CD4-positive, alpha-beta T cell (primary cell): ENCODE measurements at regions not wholly inside any gene's neighbourhood (a gene's known extent, or its start where the extent isn't known, plus 50 kb on each side); places are given as distances from the start of the nearest gene placed in this dataset.

Experiments
- ATAC-seq: fragments of 200-7000 bp; cut with Tn5 transposase; one replicate; pipeline ENCODE4 v1.10.0; 2022; ENCODE audit warnings: mild to moderate bottlenecking; ENCODE audit not compliant: poor library complexity
- CTCF ChIA-PET: fragments of 350-600 bp; sonication (Branson Sonifier 250); formaldehyde crosslinking; loops from one replicate; lab custom pipeline; 2021; ENCODE audit warnings: antibody characterized with exemption, inconsistent platforms; lab: Charles Lee
- POLR2A ChIA-PET: fragments of 350-600 bp; sonication (Branson Sonifier 250); formaldehyde crosslinking; loops from one replicate; lab custom pipeline; 2021; ENCODE audit warnings: antibody characterized with exemption, inconsistent platforms; lab: Charles Lee
- DNase-seq, 14 experiments: peaks; one replicate each; pipeline ENCODE4 v3.0.0-alpha.2; 2013 to 2020; ENCODE audit warnings: mixed read lengths in 2 of 14
- H3K27ac ChIP-seq, 2 donors: one replicate each; pipeline versions ENCODE4 v1.5.1 to v1.7.0; 2013; ENCODE audit warnings: low read length in 2 of 2, low read depth in 1 of 2, mild to moderate bottlenecking in 1 of 2
- H3K27me3 ChIP-seq, 2 experiments: 1 replicate in 1 of 2; 2 replicates in 1 of 2; pipeline versions ENCODE4 v1.6.1 to v1.7.0; 2013; ENCODE audit warnings: low read length in 2 of 2, control low read depth in 1 of 2, mild to moderate bottlenecking in 1 of 2, moderate library complexity in 1 of 2; ENCODE audit not compliant: insufficient read depth in 2 of 2, control insufficient read depth in 1 of 2
- H3K36me3 ChIP-seq: one replicate; pipeline ENCODE4 v1.6.1; 2013; ENCODE audit warnings: low read length, control low read depth; ENCODE audit not compliant: insufficient read depth
- H3K4me1 ChIP-seq: one replicate; pipeline ENCODE4 v1.6.1; 2013; ENCODE audit warnings: low read length, control low read depth; ENCODE audit not compliant: insufficient read depth
- H3K4me3 ChIP-seq: one replicate; pipeline ENCODE4 v1.5.1; 2013; ENCODE audit warnings: mild to moderate bottlenecking, low read length, moderate library complexity
- H3K9me3 ChIP-seq, 2 experiments: 1 replicate in 1 of 2; 2 replicates in 1 of 2; pipeline versions ENCODE4 v1.6.1 to v1.7.0; 2013; ENCODE audit warnings: low read length in 2 of 2, mild to moderate bottlenecking in 2 of 2, control low read depth in 1 of 2, moderate library complexity in 1 of 2; ENCODE audit not compliant: control insufficient read depth in 1 of 2, insufficient read depth in 1 of 2
- H3K27ac Mint-ChIP-seq: one replicate; pipeline ENCODE4 v1.8.0; 2020; ENCODE audit warnings: mixed read lengths
- H3K27me3 Mint-ChIP-seq: one replicate; pipeline ENCODE4 v1.8.0; 2021; ENCODE audit warnings: mixed read lengths
- H3K36me3 Mint-ChIP-seq: one replicate; pipeline ENCODE4 v1.8.0; 2021; ENCODE audit warnings: low read depth, mixed read lengths
- H3K4me1 Mint-ChIP-seq: one replicate; pipeline ENCODE4 v1.8.0; 2021; ENCODE audit warnings: low read depth, mixed read lengths
- H3K4me3 Mint-ChIP-seq: one replicate; pipeline ENCODE4 v1.8.0; 2020; ENCODE audit warnings: mild to moderate bottlenecking, mixed read lengths
- H3K9me3 Mint-ChIP-seq: one replicate; pipeline ENCODE4 v1.8.0; 2020; ENCODE audit warnings: mixed read lengths
- intact Hi-C, 2 experiments: fragments of 100-400 bp; cut with DNase I in 1 of 2; cut with micrococcal nuclease in 1 of 2; formaldehyde crosslinking; loops; one replicate each; pipeline versions ENCODE4 v1.15.1 to v1.9.0; 2023 to 2025; cut with DNase I, micrococcal nuclease
- TF ChIP-seq, protein P1 (sequence below): fragments of 200-600 bp; IDR thresholded peaks from one replicate; pipeline ENCODE4 v1.8.0; 2022; ENCODE audit warnings: antibody characterized with exemption, mild to moderate bottlenecking

DNA sequence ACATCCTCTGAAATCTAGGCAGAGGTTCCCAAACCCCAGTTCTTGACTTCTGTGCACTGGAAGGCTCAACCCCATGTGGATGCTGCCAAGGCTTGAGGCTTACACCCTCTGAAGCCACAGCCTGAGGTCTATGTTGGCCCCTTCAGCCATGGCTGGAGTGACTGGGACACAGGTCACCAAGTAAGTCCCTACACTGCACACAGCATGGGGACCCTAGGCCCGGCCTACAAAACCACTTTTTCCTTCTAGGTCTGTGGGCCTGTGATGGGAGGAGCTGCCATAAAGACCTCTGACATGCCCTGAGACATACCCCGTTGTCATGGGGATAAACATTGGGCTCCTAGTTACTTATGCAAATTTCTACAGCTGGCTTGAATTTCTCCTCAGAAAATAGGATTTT is 418.8 kb upstream of the CCNH start:
- ATAC-seq (no peak), DNase-seq (no peak)
- CTCF ChIA-PET = no interaction called here
- no peaks in the 10 kb centered on the region for H3K4me1 Mint-ChIP-seq
- H3K9me3 ChIP-seq = peaks cover 6% of the 10 kb centered on the region in 2 experiments
- intact Hi-C loops = no loop called here
- H3K27me3 ChIP-seq = no peaks in the 10 kb centered on the region
- no peaks in the 10 kb centered on the region for H3K4me1 ChIP-seq
- H3K36me3 Mint-ChIP-seq = no peaks in the 10 kb centered on the region
- POLR2A ChIA-PET = no interaction called here
- no peak overlapping the region for H3K27ac ChIP-seq
- TF ChIP-seq, protein P1, sequence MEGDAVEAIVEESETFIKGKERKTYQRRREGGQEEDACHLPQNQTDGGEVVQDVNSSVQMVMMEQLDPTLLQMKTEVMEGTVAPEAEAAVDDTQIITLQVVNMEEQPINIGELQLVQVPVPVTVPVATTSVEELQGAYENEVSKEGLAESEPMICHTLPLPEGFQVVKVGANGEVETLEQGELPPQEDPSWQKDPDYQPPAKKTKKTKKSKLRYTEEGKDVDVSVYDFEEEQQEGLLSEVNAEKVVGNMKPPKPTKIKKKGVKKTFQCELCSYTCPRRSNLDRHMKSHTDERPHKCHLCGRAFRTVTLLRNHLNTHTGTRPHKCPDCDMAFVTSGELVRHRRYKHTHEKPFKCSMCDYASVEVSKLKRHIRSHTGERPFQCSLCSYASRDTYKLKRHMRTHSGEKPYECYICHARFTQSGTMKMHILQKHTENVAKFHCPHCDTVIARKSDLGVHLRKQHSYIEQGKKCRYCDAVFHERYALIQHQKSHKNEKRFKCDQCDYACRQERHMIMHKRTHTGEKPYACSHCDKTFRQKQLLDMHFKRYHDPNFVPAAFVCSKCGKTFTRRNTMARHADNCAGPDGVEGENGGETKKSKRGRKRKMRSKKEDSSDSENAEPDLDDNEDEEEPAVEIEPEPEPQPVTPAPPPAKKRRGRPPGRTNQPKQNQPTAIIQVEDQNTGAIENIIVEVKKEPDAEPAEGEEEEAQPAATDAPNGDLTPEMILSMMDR = no peak
- H3K27ac Mint-ChIP-seq = no peak overlapping the region
- no peak overlapping the region for H3K4me3 ChIP-seq
- H3K9me3 Mint-ChIP-seq = peaks cover 11% of the 10 kb centered on the region
- H3K27me3 Mint-ChIP-seq = no peaks in the 10 kb centered on the region
- no peak overlapping the region for H3K4me3 Mint-ChIP-seq
- no peaks in the 10 kb centered on the region for H3K36me3 ChIP-seq

DNA sequence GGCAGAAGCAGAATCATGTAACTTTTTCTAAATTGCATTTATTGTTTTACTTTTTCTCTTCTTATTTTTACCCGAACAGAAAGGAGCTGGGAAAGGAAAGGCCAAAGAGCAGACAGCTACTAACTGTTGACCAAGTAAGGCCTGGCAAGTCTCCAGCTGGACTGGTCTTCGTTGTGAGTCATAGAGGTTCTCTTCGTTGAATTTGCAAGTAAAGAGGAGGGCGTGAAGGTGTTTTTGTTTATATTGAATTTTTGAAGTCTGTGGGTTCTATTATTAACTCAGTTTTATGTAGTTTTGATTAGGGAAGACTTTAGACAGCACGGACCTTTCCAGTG is 416.5 kb upstream of the CCNH start:
- H3K27me3 ChIP-seq = no peaks in the 10 kb centered on the region
- H3K4me3 Mint-ChIP-seq = no peak overlapping the region
- TF ChIP-seq, protein P1 = no peak
- no peaks in the 10 kb centered on the region for H3K4me1 Mint-ChIP-seq
- peaks cover 6% of the 10 kb centered on the region in 2 experiments for H3K9me3 ChIP-seq
- H3K36me3 Mint-ChIP-seq = no peaks in the 10 kb centered on the region
- no peak for DNase-seq
- ATAC-seq = no peak
- H3K4me3 ChIP-seq = no peak overlapping the region
- no peak overlapping the region for H3K27ac Mint-ChIP-seq
- H3K4me1 ChIP-seq = no peaks in the 10 kb centered on the region
- ChIA-PET POLR2A (no interaction called here), CTCF (no interaction called here)
- H3K27ac ChIP-seq = no peak overlapping the region
- H3K9me3 Mint-ChIP-seq = peaks cover 4% of the 10 kb centered on the region
- intact Hi-C loops = no loop called here
- no peaks in the 10 kb centered on the region for H3K36me3 ChIP-seq
- no peaks in the 10 kb centered on the region for H3K27me3 Mint-ChIP-seq

DNA sequence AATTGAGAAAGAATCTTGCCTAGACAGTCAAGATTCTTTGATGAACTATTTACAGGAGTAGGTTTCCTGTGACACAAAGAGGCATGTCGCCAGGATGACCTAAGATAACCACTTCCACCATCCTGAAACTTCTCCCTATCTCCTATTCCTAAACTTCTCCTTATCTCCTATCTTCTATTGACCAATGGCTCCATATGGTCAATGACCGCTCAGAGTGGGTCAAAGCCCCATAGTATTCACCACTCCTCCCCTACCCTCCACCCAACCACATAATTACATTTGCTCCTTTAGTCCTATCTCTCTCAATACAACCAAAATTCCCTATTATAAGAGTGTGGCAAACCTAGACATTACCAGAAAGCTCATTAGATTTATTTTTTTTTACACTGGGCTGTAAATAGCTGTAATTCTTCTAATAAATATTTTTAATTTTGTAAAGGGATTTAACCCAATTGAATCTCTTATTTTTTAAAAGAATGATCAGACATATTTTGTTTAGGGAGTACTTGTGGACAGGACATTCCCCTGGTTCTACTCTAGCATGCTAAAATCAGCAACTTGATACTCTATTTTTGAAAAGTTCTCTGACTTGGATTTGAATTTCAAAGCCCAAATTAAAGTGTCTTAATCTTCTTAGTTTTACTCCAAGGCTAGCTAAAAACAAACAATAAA is 416.0 kb upstream of the CCNH start:
- no peaks in the 10 kb centered on the region for H3K27me3 ChIP-seq
- Mint-ChIP-seq H3K27ac (no peak overlapping the region), H3K4me3 (no peak overlapping the region), H3K27me3 (no peaks in the 10 kb centered on the region), H3K4me1 (no peaks in the 10 kb centered on the region), H3K9me3 (peaks cover 2% of the 10 kb centered on the region), H3K36me3 (no peaks in the 10 kb centered on the region)
- no peak overlapping the region for H3K4me3 ChIP-seq
- H3K9me3 ChIP-seq = peaks cover 6% of the 10 kb centered on the region in 2 experiments
- no peaks in the 10 kb centered on the region for H3K36me3 ChIP-seq
- H3K27ac ChIP-seq = no peak overlapping the region
- intact Hi-C loops = no loop called here
- DNase-seq (no peak), ATAC-seq (no peak)
- H3K4me1 ChIP-seq = no peaks in the 10 kb centered on the region
- ChIA-PET POLR2A (no interaction called here), CTCF (no interaction called here)
- TF ChIP-seq, protein P1 = no peak
